Endothelial cell of umbilical vein (primary cell): ENCODE measurements at regions not wholly inside any gene's neighbourhood (a gene's known extent, or its start where the extent isn't known, plus 50 kb on each side); places are given as distances from the start of the nearest gene placed in this dataset.
"Not testable (repeated sequence)": the region's sequence is repeated elsewhere in the genome, so short reads cannot be mapped to it uniquely, and the experiment has no call there.

ENCODE experiments used
- BruUV-seq: library from RNA; stranded (reverse); fragments of 400-500 nt; replicated peaks from 2 replicates; lab custom pipeline; 2021; lab: Mats Ljungman, UMichigan
- CTCF ChIA-PET: fragments of 300-600, 350-600 bp; sonication (Branson Sonifier 250); formaldehyde crosslinking; loops from one replicate; lab custom pipeline; 2021; ENCODE audit warnings: antibody characterized with exemption, inconsistent platforms; lab: Charles Lee
- POLR2A ChIA-PET: fragments of 300-600, 350-600 bp; sonication (Branson Sonifier 250); formaldehyde crosslinking; loops from one replicate; lab custom pipeline; 2021; ENCODE audit warnings: antibody characterized with exemption, inconsistent platforms; lab: Charles Lee
- DNase-seq: peaks from one replicate; pipeline ENCODE4 v3.0.0-alpha.2; 2011; ENCODE audit warnings: low read depth, low spot score
- FAIRE-seq: peaks from 2 replicates; lab custom pipeline; 2011; peaks lifted over from hg19 to GRCh38; lab: Jason Lieb, UNC
- H2AFZ ChIP-seq: 2 replicates; pipeline ENCODE4 v1.6.0; 2012; ENCODE audit warnings: low read depth, low read length, control low read depth, inconsistent platforms
- H3K27ac ChIP-seq: 2 replicates; pipeline ENCODE4 v1.5.1; 2011; ENCODE audit warnings: low read depth, mild to moderate bottlenecking, control low read depth, low read length, moderate library complexity; ENCODE audit not compliant: insufficient read depth
- H3K27me3 ChIP-seq, 2 experiments: 2 replicates each; pipeline versions ENCODE4 v1.6.0 to v1.6.1; 2011; ENCODE audit warnings: low read length in 2 of 2, mixed read lengths in 1 of 2; ENCODE audit not compliant: control insufficient read depth in 2 of 2, insufficient read depth in 2 of 2
- H3K36me3 ChIP-seq, 2 experiments: 2 replicates in 1 of 2; 3 replicates in 1 of 2; pipeline ENCODE4 v1.5.1; 2011; ENCODE audit warnings: low read length in 2 of 2, mild to moderate bottlenecking in 1 of 2, moderate library complexity in 1 of 2; ENCODE audit not compliant: control insufficient read depth in 2 of 2, insufficient read depth in 2 of 2; ENCODE audit errors: extremely low read depth in 1 of 2
- H3K4me1 ChIP-seq: 3 replicates; pipeline ENCODE4 v1.5.1; 2011; ENCODE audit warnings: mild to moderate bottlenecking, low read length; ENCODE audit not compliant: control insufficient read depth, insufficient read depth; ENCODE audit errors: extremely low read depth
- H3K4me2 ChIP-seq: 2 replicates; pipeline ENCODE4 v1.6.1; 2011; ENCODE audit warnings: low read length, control low read depth, mixed read lengths; ENCODE audit not compliant: insufficient read depth
- H3K4me3 ChIP-seq, 3 experiments: fragments of 200-600 bp in 1 of 3; sonication (generic), shearing (Covaris generic) in 1 of 3; replicated peaks in 1 of 3; 2 replicates each; pipeline ENCODE4 v1.5.1; 2011 to 2016; ENCODE audit warnings: control low read depth in 3 of 3, low read length in 3 of 3, mild to moderate bottlenecking in 2 of 3, inconsistent platforms in 1 of 3, low read depth in 1 of 3, moderate library complexity in 1 of 3; ENCODE audit not compliant: insufficient read depth in 1 of 3
- H3K79me2 ChIP-seq: 2 replicates; pipeline ENCODE4 v1.6.0; 2012; ENCODE audit warnings: low read length, inconsistent platforms; ENCODE audit not compliant: control insufficient read depth, insufficient read depth
- H3K9ac ChIP-seq: replicated peaks from 2 replicates; pipeline ENCODE3; 2011; ENCODE audit warnings: low read length, control low read depth; ENCODE audit not compliant: insufficient read depth; ENCODE audit errors: extremely low read depth
- H3K9me1 ChIP-seq: replicated peaks from 3 replicates; pipeline ENCODE4 v1.6.0; 2011; ENCODE audit warnings: mild to moderate bottlenecking, low read length; ENCODE audit not compliant: control insufficient read depth, insufficient read depth; ENCODE audit errors: extremely low read depth
- H3K9me3 ChIP-seq: replicated peaks from 2 replicates; pipeline ENCODE4 v1.5.1; 2012; ENCODE audit warnings: low read length, inconsistent platforms; ENCODE audit not compliant: control insufficient read depth, insufficient read depth
- H4K20me1 ChIP-seq: replicated peaks from 2 replicates; pipeline ENCODE3; 2011; ENCODE audit warnings: mild to moderate bottlenecking, low read length; ENCODE audit not compliant: control insufficient read depth, insufficient read depth; ENCODE audit errors: extremely low read depth
- dilution Hi-C: fragments of 300-500 bp; cut with MboI; formaldehyde crosslinking; loops from one replicate; pipeline ENCODE4 v1.15.0; 2019; ENCODE audit warnings: low sequenced_read_pairs; ENCODE audit not compliant: extremely low pct_ligation_motif_present
- intact Hi-C: fragments of 100-400 bp; cut with micrococcal nuclease; formaldehyde crosslinking; loops from one replicate; pipeline ENCODE4 v1.10.0; 2022

GRCh38 chr5:177875013-177875899, 92.6 kb upstream of the FAM153A start:
- FAIRE-seq: peak; percentile 91
- H3K27me3 ChIP-seq, H3K4me1 ChIP-seq, H4K20me1 ChIP-seq, H3K4me2 ChIP-seq, DNase-seq, H2AFZ ChIP-seq, H3K9me3 ChIP-seq, intact Hi-C loops, H3K9me1 ChIP-seq, H3K79me2 ChIP-seq, POLR2A ChIA-PET, CTCF ChIA-PET, H3K9ac ChIP-seq, H3K36me3 ChIP-seq, H3K27ac ChIP-seq, BruUV-seq, dilution Hi-C loops: not testable (repeated sequence)
- H3K4me3 ChIP-seq: peak overlapping the region in 1 of 3 experiments; percentile 40

GRCh38 chr5:177863822-177864446, 81.2 kb upstream of the FAM153A start:
- H2AFZ ChIP-seq, H3K9ac ChIP-seq, H4K20me1 ChIP-seq, intact Hi-C loops, H3K4me3 ChIP-seq, H3K27me3 ChIP-seq, H3K36me3 ChIP-seq, H3K4me2 ChIP-seq, H3K9me3 ChIP-seq, H3K4me1 ChIP-seq, H3K79me2 ChIP-seq, POLR2A ChIA-PET, dilution Hi-C loops, BruUV-seq, H3K9me1 ChIP-seq, FAIRE-seq, CTCF ChIA-PET, H3K27ac ChIP-seq, DNase-seq: not testable (repeated sequence)

GRCh38 chr5:177857642-177858200, 75.0 kb upstream of the FAM153A start:
- intact Hi-C loops, H3K36me3 ChIP-seq, H4K20me1 ChIP-seq, H3K9me1 ChIP-seq, H3K27ac ChIP-seq, H3K9me3 ChIP-seq, H3K27me3 ChIP-seq, CTCF ChIA-PET, H3K4me1 ChIP-seq, H3K9ac ChIP-seq, H3K79me2 ChIP-seq, dilution Hi-C loops, H3K4me2 ChIP-seq, H3K4me3 ChIP-seq, H2AFZ ChIP-seq, DNase-seq, FAIRE-seq, POLR2A ChIA-PET: not testable (repeated sequence)
- TSS peak; percentile 97 for BruUV-seq

- H4K20me1 ChIP-seq, H3K79me2 ChIP-seq, H3K9ac ChIP-seq, DNase-seq, H3K9me3 ChIP-seq, H3K36me3 ChIP-seq, dilution Hi-C loops, H3K4me1 ChIP-seq, H3K27me3 ChIP-seq, H3K4me2 ChIP-seq, intact Hi-C loops, BruUV-seq, H3K27ac ChIP-seq, H2AFZ ChIP-seq, H3K9me1 ChIP-seq, CTCF ChIA-PET, POLR2A ChIA-PET, FAIRE-seq, H3K4me3 ChIP-seq: not testable (repeated sequence)
Measured at GRCh38 chr5:177856474-177856873, 73.8 kb upstream of the FAM153A start.
